Loucy (cell line): ENCODE measurements at regions not wholly inside any gene's neighbourhood (a gene's known extent, or its start where the extent isn't known, plus 50 kb on each side); places are given as distances from the start of the nearest gene placed in this dataset.

ENCODE experiments used
- H2AFZ ChIP-seq: fragments of 200-600 bp; sonication (generic); 2 replicates; pipeline ENCODE4 v1.6.0; 2016; ENCODE audit warnings: antibody characterized with exemption, mild to moderate bottlenecking, low read length, moderate library complexity
- H3F3A ChIP-seq: fragments of 200-600 bp; 2 replicates; pipeline ENCODE4 v1.6.0; 2016; ENCODE audit warnings: antibody characterized with exemption, low read depth, mild to moderate bottlenecking
- H3K27me3 ChIP-seq: fragments of 200-600 bp; sonication (generic); 2 replicates; pipeline ENCODE4 v1.6.1; 2014; ENCODE audit warnings: low read length, mild to moderate bottlenecking; ENCODE audit not compliant: insufficient read depth, poor library complexity, severe bottlenecking
- H3K36me3 ChIP-seq: fragments of 200-600 bp; sonication (generic); 2 replicates; pipeline ENCODE4 v1.6.1; 2016; ENCODE audit warnings: low read length; ENCODE audit not compliant: insufficient read depth
- H3K4me1 ChIP-seq: fragments of 200-600 bp; sonication (generic); 2 replicates; pipeline ENCODE4 v1.5.1; 2014; ENCODE audit warnings: low read length, mild to moderate bottlenecking; ENCODE audit not compliant: insufficient read depth, poor library complexity, severe bottlenecking
- H3K4me2 ChIP-seq: fragments of 200-600 bp; sonication (generic); 2 replicates; pipeline ENCODE4 v1.6.0; 2014; ENCODE audit warnings: antibody characterized with exemption, low read length, low read depth, mild to moderate bottlenecking; ENCODE audit not compliant: poor library complexity, severe bottlenecking
- H3K4me3 ChIP-seq: fragments of 200-600 bp; sonication (generic); 2 replicates; pipeline ENCODE4 v1.5.1; 2014; ENCODE audit warnings: low read length, mild to moderate bottlenecking, mixed read lengths; ENCODE audit not compliant: poor library complexity, severe bottlenecking
- H3K79me2 ChIP-seq: fragments of 200-600 bp; sonication (generic); 2 replicates; pipeline ENCODE4 v1.6.1; 2014; ENCODE audit warnings: low read length; ENCODE audit not compliant: insufficient read depth
- H3K9ac ChIP-seq: fragments of 200-600 bp; sonication (generic); 2 replicates; pipeline ENCODE4 v1.6.0; 2014; ENCODE audit warnings: mild to moderate bottlenecking, low read depth, low read length, moderate library complexity; ENCODE audit not compliant: poor library complexity, severe bottlenecking
- H3K9me2 ChIP-seq: fragments of 200-600 bp; sonication (generic); replicated peaks from 2 replicates; pipeline ENCODE4 v1.6.1; 2016; ENCODE audit warnings: low read depth, low read length, mixed read lengths
- H3K9me3 ChIP-seq: fragments of 200-600 bp; sonication (generic); 2 replicates; pipeline ENCODE4 v1.6.1; 2014; ENCODE audit warnings: mild to moderate bottlenecking, antibody characterized with exemption, low read length, low read depth; ENCODE audit not compliant: insufficient read depth
- H4K20me1 ChIP-seq: fragments of 200-600 bp; sonication (generic); 2 replicates; pipeline ENCODE4 v1.6.0; 2014; ENCODE audit warnings: antibody characterized with exemption, low read length, mild to moderate bottlenecking; ENCODE audit not compliant: insufficient read depth, poor library complexity, severe bottlenecking
- CTCF ChIP-seq: fragments of 200-600 bp; sonication (generic); conservative IDR thresholded peaks from 2 replicates; pipeline ENCODE4 v1.5.1; 2014; ENCODE audit warnings: mild to moderate bottlenecking, antibody characterized with exemption, low read length
- EZH2phosphoT487 ChIP-seq: fragments of 200-600 bp; IDR thresholded peaks from 2 replicates; pipeline ENCODE4 v1.6.1; 2018; ENCODE audit warnings: antibody characterized with exemption, mild to moderate bottlenecking, moderate library complexity, borderline replicate concordance

DNA sequence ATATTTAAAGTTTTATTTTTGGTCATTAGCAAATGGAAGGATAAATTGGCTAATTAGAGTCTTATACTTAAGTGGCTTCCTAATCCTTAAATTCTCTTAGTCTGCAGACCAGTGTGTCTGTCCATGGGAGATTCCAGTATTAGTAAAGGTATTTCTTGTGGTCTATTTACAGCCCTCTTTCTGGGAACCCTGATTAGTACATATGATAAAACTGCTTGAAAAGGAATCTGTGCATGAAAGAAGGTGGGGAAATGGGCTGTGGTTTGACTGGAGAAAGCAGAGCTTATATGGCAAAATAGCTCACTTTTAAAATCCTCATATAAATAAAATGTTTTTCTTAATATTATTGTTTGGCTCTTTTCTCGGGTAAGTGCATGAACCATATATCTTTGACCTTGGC lies 124.5 kb upstream of the RHOBTB1 start:
- no peak overlapping the region for H3K9ac ChIP-seq
- H3K4me1 ChIP-seq, result no peaks in the 10 kb centered on the region
- no peak for TF ChIP-seq EZH2phosphoT487
- no peak for TF ChIP-seq CTCF

GRCh38 chr10:61067671-61068336 lies 123.8 kb upstream of the RHOBTB1 start:
- Histone ChIP-seq H3K4me2 (no peak overlapping the region), H3K9ac (no peak overlapping the region), H4K20me1 (no peaks in the 10 kb centered on the region), H2AFZ (no peak overlapping the region), H3K36me3 (no peaks in the 10 kb centered on the region), H3K4me3 (no peak overlapping the region), H3K27me3 (no peaks in the 10 kb centered on the region), H3K4me1 (no peaks in the 10 kb centered on the region), H3K9me2 (no peaks in the 10 kb centered on the region), H3K9me3 (no peaks in the 10 kb centered on the region), H3K79me2 (no peaks in the 10 kb centered on the region), H3F3A (no peaks in the 10 kb centered on the region)
- TF ChIP-seq EZH2phosphoT487 (no peak), CTCF (no peak)

More for the DNA sequence above, 124.5 kb upstream of the RHOBTB1 start:
- Histone ChIP-seq H3K9me2 (no peaks in the 10 kb centered on the region), H3F3A (no peaks in the 10 kb centered on the region), H2AFZ (no peak overlapping the region), H3K9me3 (no peaks in the 10 kb centered on the region), H3K27me3 (no peaks in the 10 kb centered on the region), H3K36me3 (no peaks in the 10 kb centered on the region), H3K4me3 (no peak overlapping the region), H3K4me2 (no peak overlapping the region), H4K20me1 (no peaks in the 10 kb centered on the region), H3K79me2 (no peaks in the 10 kb centered on the region)

- no peaks in the 10 kb centered on the region for H3K4me1 ChIP-seq
Observed at GRCh38 chr10:61066661-61067344, 122.8 kb upstream of the RHOBTB1 start.

More at GRCh38 chr10:61066661-61067344, 122.8 kb upstream of the RHOBTB1 start:
- Histone ChIP-seq H3K79me2 (no peaks in the 10 kb centered on the region), H3K9me2 (no peaks in the 10 kb centered on the region), H3K4me3 (no peak overlapping the region), H3K9ac (no peak overlapping the region), H3K9me3 (no peaks in the 10 kb centered on the region), H4K20me1 (no peaks in the 10 kb centered on the region), H3K4me2 (no peak overlapping the region), H2AFZ (no peak overlapping the region), H3K27me3 (no peaks in the 10 kb centered on the region), H3K36me3 (no peaks in the 10 kb centered on the region), H3F3A (no peaks in the 10 kb centered on the region)
- TF ChIP-seq EZH2phosphoT487, result no peak
- TF ChIP-seq CTCF, result no peak
